Esophagus muscularis mucosa (tissue), 3 donors: ENCODE measurements at regions not wholly inside any gene's neighbourhood (a gene's known extent, or its start where the extent isn't known, plus 50 kb on each side); places are given as distances from the start of the nearest gene placed in this dataset.

Experiments
- POLR2AphosphoS5 ChIP-seq, 2 donors: sonication (generic); formaldehyde crosslinking; IDR thresholded peaks; one replicate each; pipeline ENCODE4 v1.6.1; 2017; ENCODE audit warnings: antibody characterized with exemption in 2 of 2
- TF ChIP-seq, protein P1 (sequence below), 3 experiments: fragments of 200-600 bp in 2 of 3; fragments of 450-650 bp in 1 of 3; sonication (generic) in 2 of 3; IDR thresholded peaks; one replicate each; pipeline ENCODE4 v1.5.1; 2017 to 2019; ENCODE audit warnings: antibody characterized with exemption in 3 of 3, mild to moderate bottlenecking in 2 of 3, moderate library complexity in 1 of 3

DNA sequence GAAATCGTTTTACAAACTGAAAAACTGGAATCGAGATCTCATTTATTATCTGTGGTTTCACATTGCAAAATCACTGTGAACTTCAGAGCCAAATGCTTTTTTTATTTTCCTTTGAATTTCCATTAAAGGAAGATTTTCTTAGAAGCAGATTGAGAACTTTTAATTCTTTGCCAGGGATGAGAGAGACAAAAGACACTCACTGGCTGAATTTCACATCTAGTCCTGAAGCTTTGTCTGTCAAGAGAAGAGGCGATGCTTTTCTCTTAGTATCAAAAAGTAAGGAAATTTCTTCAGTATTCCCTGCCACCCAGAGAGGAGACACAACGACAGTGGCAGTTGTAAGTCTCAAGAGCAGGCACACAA is 141.8 kb downstream of the TMEM200A start:
- TF ChIP-seq, protein P1, sequence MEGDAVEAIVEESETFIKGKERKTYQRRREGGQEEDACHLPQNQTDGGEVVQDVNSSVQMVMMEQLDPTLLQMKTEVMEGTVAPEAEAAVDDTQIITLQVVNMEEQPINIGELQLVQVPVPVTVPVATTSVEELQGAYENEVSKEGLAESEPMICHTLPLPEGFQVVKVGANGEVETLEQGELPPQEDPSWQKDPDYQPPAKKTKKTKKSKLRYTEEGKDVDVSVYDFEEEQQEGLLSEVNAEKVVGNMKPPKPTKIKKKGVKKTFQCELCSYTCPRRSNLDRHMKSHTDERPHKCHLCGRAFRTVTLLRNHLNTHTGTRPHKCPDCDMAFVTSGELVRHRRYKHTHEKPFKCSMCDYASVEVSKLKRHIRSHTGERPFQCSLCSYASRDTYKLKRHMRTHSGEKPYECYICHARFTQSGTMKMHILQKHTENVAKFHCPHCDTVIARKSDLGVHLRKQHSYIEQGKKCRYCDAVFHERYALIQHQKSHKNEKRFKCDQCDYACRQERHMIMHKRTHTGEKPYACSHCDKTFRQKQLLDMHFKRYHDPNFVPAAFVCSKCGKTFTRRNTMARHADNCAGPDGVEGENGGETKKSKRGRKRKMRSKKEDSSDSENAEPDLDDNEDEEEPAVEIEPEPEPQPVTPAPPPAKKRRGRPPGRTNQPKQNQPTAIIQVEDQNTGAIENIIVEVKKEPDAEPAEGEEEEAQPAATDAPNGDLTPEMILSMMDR (IDR thresholded peaks at IDR 0.05): no peak
- TF ChIP-seq POLR2AphosphoS5 (IDR thresholded peaks at IDR 0.05): no peak
